Gastroesophageal sphincter (tissue), 3 donors: ENCODE measurements at regions not wholly inside any gene's neighbourhood (a gene's known extent, or its start where the extent isn't known, plus 50 kb on each side); places are given as distances from the start of the nearest gene placed in this dataset.

Experiments used
- EP300 ChIP-seq: sonication (generic); formaldehyde crosslinking; IDR thresholded peaks from one replicate; pipeline ENCODE4 v1.6.1; 2017; ENCODE audit warnings: antibody characterized with exemption, mild to moderate bottlenecking
- POLR2A ChIP-seq, 2 donors: fragments of 450-650 bp; IDR thresholded peaks; one replicate each; pipeline ENCODE4 v1.6.1; 2017; ENCODE audit warnings: antibody characterized with exemption in 2 of 2, mild to moderate bottlenecking in 2 of 2, moderate library complexity in 1 of 2
- TF ChIP-seq, protein P1 (sequence below), 4 experiments: fragments of 200-600 bp in 2 of 4; fragments of 450-650 bp in 2 of 4; sonication (generic) in 1 of 4; IDR thresholded peaks; one replicate each; pipeline ENCODE4 v1.5.1; 2017 to 2019; ENCODE audit warnings: antibody characterized with exemption in 4 of 4, mild to moderate bottlenecking in 2 of 4, moderate library complexity in 2 of 4

DNA sequence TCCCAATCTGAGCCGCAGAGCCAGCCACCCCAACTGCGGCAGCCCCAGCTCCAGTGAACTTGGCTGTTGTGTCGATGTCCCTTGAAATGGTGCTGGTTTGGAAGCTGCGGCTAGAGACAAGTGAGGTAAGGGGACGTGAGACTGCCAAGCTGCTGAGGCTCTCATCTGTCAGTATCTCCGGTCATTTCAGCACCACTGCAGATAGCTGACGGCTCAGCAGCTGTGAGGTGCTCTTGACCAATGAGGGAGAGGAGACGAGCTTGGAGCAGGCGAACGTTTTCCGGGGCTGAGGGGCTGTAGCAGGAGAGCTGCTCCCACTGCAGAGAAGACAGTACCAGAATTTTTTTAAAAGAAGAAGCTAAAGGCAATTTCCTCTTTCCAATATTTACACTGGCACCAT lies 175.5 kb upstream of the CASK start:
- TF ChIP-seq, protein P1, sequence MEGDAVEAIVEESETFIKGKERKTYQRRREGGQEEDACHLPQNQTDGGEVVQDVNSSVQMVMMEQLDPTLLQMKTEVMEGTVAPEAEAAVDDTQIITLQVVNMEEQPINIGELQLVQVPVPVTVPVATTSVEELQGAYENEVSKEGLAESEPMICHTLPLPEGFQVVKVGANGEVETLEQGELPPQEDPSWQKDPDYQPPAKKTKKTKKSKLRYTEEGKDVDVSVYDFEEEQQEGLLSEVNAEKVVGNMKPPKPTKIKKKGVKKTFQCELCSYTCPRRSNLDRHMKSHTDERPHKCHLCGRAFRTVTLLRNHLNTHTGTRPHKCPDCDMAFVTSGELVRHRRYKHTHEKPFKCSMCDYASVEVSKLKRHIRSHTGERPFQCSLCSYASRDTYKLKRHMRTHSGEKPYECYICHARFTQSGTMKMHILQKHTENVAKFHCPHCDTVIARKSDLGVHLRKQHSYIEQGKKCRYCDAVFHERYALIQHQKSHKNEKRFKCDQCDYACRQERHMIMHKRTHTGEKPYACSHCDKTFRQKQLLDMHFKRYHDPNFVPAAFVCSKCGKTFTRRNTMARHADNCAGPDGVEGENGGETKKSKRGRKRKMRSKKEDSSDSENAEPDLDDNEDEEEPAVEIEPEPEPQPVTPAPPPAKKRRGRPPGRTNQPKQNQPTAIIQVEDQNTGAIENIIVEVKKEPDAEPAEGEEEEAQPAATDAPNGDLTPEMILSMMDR (IDR thresholded peaks at IDR 0.05), result no peak
- TF ChIP-seq POLR2A (IDR thresholded peaks at IDR 0.05) (no peak), EP300 (no peak)
